ENCODE measurements at regions not wholly inside any gene's neighbourhood (a gene's known extent, or its start where the extent isn't known, plus 50 kb on each side); places are given as distances from the start of the nearest gene placed in this dataset.

- H3K9me3 ChIP-seq (ENCODE audit: control insufficient read depth in 1 of 2, insufficient read depth in 1 of 2, low read depth in 1 of 2, low read length in 2 of 2), result no peaks in the 10 kb centered on the region
- no peaks in the 10 kb centered on the region for H4K20me1 ChIP-seq (ENCODE audit: insufficient read depth)
- H3K9ac ChIP-seq (ENCODE audit: low read length), result no peak overlapping the region
- H3K79me2 ChIP-seq (ENCODE audit: insufficient read depth, low read length), result no peaks in the 10 kb centered on the region
- H3K4me3 ChIP-seq (replicated peaks in 1 of 2; ENCODE audit: low read depth in 1 of 2, low read length in 2 of 2), result no peak overlapping the region
- no peak overlapping the region for H3K27ac ChIP-seq (ENCODE audit: low read depth, low read length)
- H2AFZ ChIP-seq (ENCODE audit: low read depth, low read length, poor library complexity, severe bottlenecking), result no peak overlapping the region
- POLR2A ChIA-PET, result no interaction called here
- H3K4me1 ChIP-seq (ENCODE audit: control insufficient read depth in 1 of 2, insufficient read depth in 2 of 2, low read length in 2 of 2), result no peaks in the 10 kb centered on the region
- CTCF ChIA-PET, result no interaction called here
- TF ChIP-seq CEBPB (IDR thresholded peaks at IDR 0.05; ENCODE audit: low read depth), result no peak
- no peak for TF ChIP-seq RAD21 (IDR thresholded peaks at IDR 0.05; ENCODE audit: low read depth)
- no peak for TF ChIP-seq ZNF274 (IDR thresholded peaks at IDR 0.05; ENCODE audit: low read depth, low read length)
- TF ChIP-seq TCF7L2 (IDR thresholded peaks at IDR 0.05; ENCODE audit: borderline replicate concordance, extremely low read depth, insufficient read depth, insufficient read length), result no peak
- no peak for TF ChIP-seq ZBTB33 (IDR thresholded peaks at IDR 0.05; ENCODE audit: extremely low read depth, insufficient replicate concordance, low read length)
- no peak for TF ChIP-seq REST (IDR thresholded peaks at IDR 0.05; ENCODE audit: low read depth)
- TF ChIP-seq CBX3 (IDR thresholded peaks at IDR 0.05; ENCODE audit: low read depth), result no peak
- no peak for TF ChIP-seq POLR2A (IDR thresholded peaks at IDR 0.05; ENCODE audit: borderline replicate concordance, extremely low read depth, insufficient read depth, insufficient read length)
- no peak for TF ChIP-seq CTCF (IDR thresholded peaks at IDR 0.05 in 2 of 3, conservative IDR thresholded peaks at IDR 0.05 in 1 of 3; ENCODE audit: borderline replicate concordance in 1 of 3, insufficient read depth in 1 of 3, low read depth in 2 of 3, low read length in 2 of 3)
- TF ChIP-seq SP1 (IDR thresholded peaks at IDR 0.05; ENCODE audit: low read depth), result no peak
- TF ChIP-seq YY1 (IDR thresholded peaks at IDR 0.05; ENCODE audit: extremely low read depth, insufficient replicate concordance, low read depth, low read length), result no peak
- TF ChIP-seq ELF1 (IDR thresholded peaks at IDR 0.05; ENCODE audit: borderline replicate concordance, low read depth), result no peak
- no peak for TF ChIP-seq JUND (IDR thresholded peaks at IDR 0.05)
- TF ChIP-seq MAX (IDR thresholded peaks at IDR 0.05), result no peak
- no peak for TF ChIP-seq FOSL1 (IDR thresholded peaks at IDR 0.05; ENCODE audit: low read depth)
- TF ChIP-seq EZH2phosphoT487 (IDR thresholded peaks at IDR 0.05; ENCODE audit: borderline replicate concordance), result no peak
- TF ChIP-seq SRF (IDR thresholded peaks at IDR 0.05; ENCODE audit: low read depth), result no peak
- TF ChIP-seq POLR2AphosphoS5 (IDR thresholded peaks at IDR 0.05; ENCODE audit: low read depth, low read length), result no peak
- no peak for TF ChIP-seq ZFX (IDR thresholded peaks at IDR 0.05)
- no peak for TF ChIP-seq ATF3 (IDR thresholded peaks at IDR 0.05)
- peaks cover 9% of the 10 kb centered on the region; the same call in 1 of the 2 replicates for H3K27me3 ChIP-seq (ENCODE audit: insufficient read depth, low read length)
- H3K4me2 ChIP-seq (ENCODE audit: low read length), result no peak overlapping the region
- ATAC-seq, result no peak
- H3K36me3 ChIP-seq (ENCODE audit: control insufficient read depth in 1 of 2, insufficient read depth in 2 of 2, low read length in 2 of 2), result no peaks in the 10 kb centered on the region
- no peaks in the 10 kb centered on the region for H3K9me2 ChIP-seq (ENCODE audit: insufficient read depth)
- RAD21 ChIA-PET (ENCODE audit: low non-redundant PET in 1 of 2, low total read pairs in 2 of 2, uncharacterized antibody in 2 of 2, unreplicated experiment in 2 of 2), result no interaction called here
- BruUV-seq (replicated peaks), result no TSS peak
- intact Hi-C loops (cut with micrococcal nuclease), result no loop called here
- no peak for DNase-seq (ENCODE audit: low read depth, low spot score)
Observed at GRCh38 chr10:78377356-78377755, 343.7 kb downstream of the RPS24 start.

Data from HCT116 (cell line).